ENCODE measurements at regions not wholly inside any gene's neighbourhood (a gene's known extent, or its start where the extent isn't known, plus 50 kb on each side); places are given as distances from the start of the nearest gene placed in this dataset.
"Not testable (repeated sequence)": the region's sequence is repeated elsewhere in the genome, so short reads cannot be mapped to it uniquely, and the experiment has no call there.

- not testable (repeated sequence) for TF ChIP-seq POLR2A, EP300, CTCF (IDR thresholded peaks at IDR 0.05)
These were observed 249.3 kb upstream of the SPTLC3 start for GRCh38 chr20:12759493-12759892.

Data from tibial nerve (tissue), 4 donors.